ENCODE measurements at regions not wholly inside any gene's neighbourhood (a gene's known extent, or its start where the extent isn't known, plus 50 kb on each side); places are given as distances from the start of the nearest gene placed in this dataset.

DNA sequence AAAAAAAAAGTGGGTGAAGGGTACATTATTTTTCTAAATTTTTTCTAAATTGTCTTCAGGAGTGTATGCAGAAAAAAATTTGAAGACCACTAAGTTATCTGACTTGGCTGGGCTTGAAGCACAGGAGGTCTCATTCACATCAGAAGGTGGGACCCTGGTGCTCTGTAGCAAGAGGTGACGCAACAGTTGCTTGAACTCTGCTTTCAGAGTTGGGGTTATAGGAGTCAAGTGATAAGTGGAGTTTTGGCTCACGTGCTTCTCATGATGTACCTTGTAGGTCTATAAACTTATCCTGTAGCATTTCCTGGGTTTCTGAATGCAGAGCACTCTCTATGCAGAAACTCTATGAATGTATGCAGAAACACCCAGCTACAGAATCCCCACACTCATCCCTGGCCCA lies 58.5 kb upstream of the FOXC1 start:
- no peak for DNase-seq (ENCODE audit: low read depth in 2 of 2)

DNA sequence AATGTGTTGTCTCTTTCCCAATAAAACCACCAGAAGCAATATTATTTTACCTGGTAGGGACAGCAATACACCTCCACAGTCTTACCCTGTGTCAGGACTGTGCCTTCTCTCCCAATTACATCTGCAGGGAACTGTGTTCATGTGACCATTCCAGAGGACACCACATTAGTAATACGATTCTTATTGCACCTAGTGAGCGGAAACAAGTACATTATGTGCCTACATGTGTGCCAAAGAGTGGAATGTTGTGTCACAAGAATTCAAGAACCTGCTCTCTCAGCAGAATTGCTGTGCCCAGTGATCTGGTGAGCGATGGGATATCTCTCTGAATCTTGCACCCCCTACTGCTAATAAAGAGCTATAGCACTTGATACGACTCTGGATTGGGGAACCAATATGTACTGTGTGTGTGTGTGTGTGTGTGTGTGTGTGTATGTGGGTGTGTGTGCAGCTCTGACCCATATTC lies 57.4 kb upstream of the FOXC1 start:
- no peak for DNase-seq (ENCODE audit: low read depth in 2 of 2)

DNA sequence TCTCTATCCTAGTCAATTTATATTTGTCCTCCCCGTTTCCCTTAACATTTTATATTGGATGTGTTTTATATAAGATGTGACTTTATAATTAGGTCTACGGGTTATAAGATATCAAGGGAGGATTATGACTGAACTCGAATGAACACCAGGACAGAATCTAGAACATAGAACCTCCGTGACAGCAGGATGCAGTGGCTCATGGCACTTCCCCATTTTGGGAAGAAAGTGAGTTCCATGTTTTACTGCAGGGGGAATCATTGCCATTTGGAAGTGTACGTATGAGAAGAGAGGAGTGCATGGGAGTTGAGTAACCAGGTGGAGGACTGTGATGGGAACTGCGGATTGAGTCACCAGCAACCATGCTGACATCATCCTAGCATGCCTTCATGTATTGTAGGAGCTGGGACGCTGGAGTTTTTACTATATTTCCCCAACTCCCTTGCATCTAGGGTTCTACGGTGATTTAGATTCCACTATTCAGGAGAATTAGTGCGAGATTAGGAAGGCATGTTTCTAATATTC lies 56.1 kb upstream of the FOXC1 start:
- DNase-seq (ENCODE audit: low read depth in 2 of 2) = no peak

DNA sequence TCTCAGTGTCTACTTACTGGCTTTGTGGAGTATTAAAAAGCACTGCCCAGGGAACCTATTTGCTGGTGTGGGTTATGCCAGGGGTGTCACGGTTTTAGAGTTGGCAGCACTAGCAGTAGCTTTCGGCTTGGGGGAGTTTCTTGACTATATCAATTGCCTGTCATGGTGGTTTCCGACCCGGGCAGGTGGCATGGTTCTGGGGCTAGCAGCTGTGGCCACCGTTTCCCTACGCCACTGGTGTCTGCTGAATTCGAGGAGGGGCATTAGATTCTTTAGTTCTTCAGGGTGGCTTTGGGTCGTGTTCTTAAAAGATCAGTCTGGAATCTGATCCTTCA lies 55.6 kb upstream of the FOXC1 start:
- DNase-seq (ENCODE audit: low read depth in 2 of 2) = no peak

DNA sequence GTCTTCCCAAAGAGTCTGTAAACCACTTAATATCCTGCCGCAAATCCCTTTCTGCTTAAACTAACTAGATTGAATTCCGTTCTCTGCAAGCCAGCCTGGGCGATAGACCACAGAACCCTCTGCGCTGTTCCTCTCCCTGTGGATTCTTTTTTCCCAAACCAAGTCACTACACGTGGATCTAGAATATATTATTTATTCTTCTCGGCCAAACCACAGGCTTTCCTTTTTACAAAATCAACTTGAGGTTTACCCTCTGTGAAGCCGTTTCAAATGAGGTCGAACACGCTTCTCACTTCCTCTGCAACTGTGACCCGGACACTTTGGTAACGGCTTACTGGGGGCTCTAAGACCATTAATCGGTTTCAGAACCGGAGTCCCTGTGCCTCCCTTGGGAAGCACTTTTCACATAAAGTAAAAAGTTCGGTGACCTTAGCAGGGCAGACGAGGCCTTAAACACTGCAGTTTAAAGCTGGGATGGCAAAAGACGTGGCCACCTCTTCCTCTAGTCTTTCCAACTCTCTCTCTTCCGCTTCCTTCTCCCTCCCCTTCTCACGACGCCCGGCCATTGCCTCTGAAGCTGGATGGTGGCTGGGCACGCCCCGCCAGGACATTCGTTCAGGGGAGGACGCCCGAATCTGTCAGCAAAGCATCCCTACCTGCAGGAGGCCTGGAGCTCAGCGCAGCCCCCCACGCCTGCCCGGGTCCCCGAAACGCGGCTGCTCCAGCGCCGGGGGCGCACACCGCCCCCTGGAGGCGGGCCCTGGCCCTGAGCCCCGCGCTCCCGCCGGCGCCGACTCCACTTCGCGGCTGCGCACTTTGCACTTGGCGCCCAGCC lies 55.0 kb upstream of the FOXC1 start:
- peak; percentile 21 to 63 for DNase-seq (ENCODE audit: low read depth in 2 of 2)

DNA sequence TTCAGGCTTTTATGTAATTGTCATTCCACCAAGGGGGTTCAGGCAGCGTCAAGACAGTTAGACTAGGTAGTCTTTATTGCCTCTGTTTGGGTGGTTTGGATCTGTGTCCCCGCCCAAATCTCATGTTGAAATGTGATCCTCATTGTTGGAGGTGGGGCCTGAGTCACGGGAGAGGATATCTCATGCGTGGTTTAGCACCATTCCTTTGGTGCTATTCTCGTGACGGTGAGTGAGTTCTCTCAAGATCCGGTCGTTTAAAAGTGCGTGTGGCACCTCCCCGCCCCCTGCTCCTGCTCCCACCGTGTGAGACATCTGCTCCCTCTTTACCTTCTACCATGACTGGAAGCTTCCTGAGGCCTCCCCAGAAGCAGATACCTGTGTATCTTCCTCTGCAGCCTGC lies 51.3 kb upstream of the FOXC1 start:
- DNase-seq (ENCODE audit: low read depth in 2 of 2) = no peak
